ENCODE measurements at regions not wholly inside any gene's neighbourhood (a gene's known extent, or its start where the extent isn't known, plus 50 kb on each side); places are given as distances from the start of the nearest gene placed in this dataset.

GRCh38 chr2:207288628-207289027 is 122.9 kb upstream of the KLF7 start (continued):
- no peak for TF ChIP-seq E2F8 (IDR thresholded peaks at IDR 0.05; ENCODE audit: low read depth, partially characterized antibody)
- TF ChIP-seq CTCF (IDR thresholded peaks at IDR 0.05 in 2 of 3, conservative IDR thresholded peaks at IDR 0.05 in 1 of 3; ENCODE audit: control insufficient read depth in 2 of 3, extremely low read depth in 1 of 3, insufficient read depth in 1 of 3, low read depth in 3 of 3, low read length in 3 of 3): no peak
- TF ChIP-seq ZBTB33 (IDR thresholded peaks at IDR 0.05): no peak
- TF ChIP-seq SREBF1 (IDR thresholded peaks at IDR 0.05; ENCODE audit: low read length): no peak
- no peak for TF ChIP-seq HDAC6 (IDR thresholded peaks at IDR 0.05; ENCODE audit: unreplicated experiment)
- no peak for TF ChIP-seq ZBTB4 (CRISPR knock-in tag; IDR thresholded peaks at IDR 0.05)
- no peak for TF ChIP-seq SP1 (IDR thresholded peaks at IDR 0.05; ENCODE audit: low read depth, low read length)
- TF ChIP-seq USF1 (IDR thresholded peaks at IDR 0.05; ENCODE audit: borderline replicate concordance, extremely low read length, insufficient read depth, low read depth, low read length): no peak
- no peak for TF ChIP-seq NFYA (IDR thresholded peaks at IDR 0.05; ENCODE audit: borderline replicate concordance, low read depth, low read length)
- TF ChIP-seq IKZF2 (IDR thresholded peaks at IDR 0.05): peak; percentile 71
- TF ChIP-seq POLR2AphosphoS2 (IDR thresholded peaks at IDR 0.05; ENCODE audit: low read depth, low read length): no peak
- no peak for TF ChIP-seq MXI1 (IDR thresholded peaks at IDR 0.05; ENCODE audit: low read depth, low read length)
- TF ChIP-seq SIN3A (IDR thresholded peaks at IDR 0.05; ENCODE audit: low read depth, low read length): no peak
- TF ChIP-seq ZNF274 (IDR thresholded peaks at IDR 0.05; ENCODE audit: insufficient read depth, insufficient read length): no peak
- no peak for TF ChIP-seq ZNF687 (IDR thresholded peaks at IDR 0.05)

All from GM12878 (cell line).